ENCODE measurements at regions not wholly inside any gene's neighbourhood (a gene's known extent, or its start where the extent isn't known, plus 50 kb on each side); places are given as distances from the start of the nearest gene placed in this dataset.

- H3K4me3 ChIP-seq (ENCODE audit: low read depth, low read length): no peak overlapping the region
- no peak for DNase-seq (ENCODE audit: low read depth)
Observed at GRCh38 chr1:95409276-95409675, 175.3 kb downstream of the RWDD3 start.

- DNase-seq (ENCODE audit: low read depth): no peak
- H3K4me3 ChIP-seq (ENCODE audit: low read depth, low read length): no peak overlapping the region
Observed at GRCh38 chr1:95409901-95410300, 175.9 kb downstream of the RWDD3 start.

- DNase-seq (ENCODE audit: low read depth): no peak
- H3K4me3 ChIP-seq (ENCODE audit: low read depth, low read length): no peak overlapping the region
Observed at GRCh38 chr1:95415146-95415545, 181.1 kb downstream of the RWDD3 start.

GRCh38 chr1:95426772-95427171, 192.8 kb downstream of the RWDD3 start:
- no peak for DNase-seq (ENCODE audit: low read depth)
- H3K4me3 ChIP-seq (ENCODE audit: low read depth, low read length): no peak overlapping the region

DNA sequence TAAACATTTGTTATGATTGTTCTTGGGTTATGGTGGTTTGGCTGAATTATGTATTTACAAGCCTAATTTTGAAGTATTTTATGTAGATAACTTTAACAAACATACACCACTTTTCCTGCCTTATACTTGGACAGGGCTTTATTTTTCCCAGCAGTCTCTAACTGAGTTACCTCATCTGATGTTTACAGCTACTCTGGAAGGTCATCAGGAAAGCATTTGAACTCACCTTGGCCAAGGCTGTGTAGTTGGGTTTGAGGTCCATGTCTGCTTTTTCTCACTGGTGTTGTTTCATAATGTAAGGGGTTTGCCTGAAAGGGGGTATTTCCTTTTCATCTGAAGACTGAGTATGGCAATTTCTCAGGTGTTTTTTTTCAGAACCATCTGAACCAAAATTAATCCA, 193.5 kb downstream of the RWDD3 start:
- H3K4me3 ChIP-seq (ENCODE audit: low read depth, low read length): no peak overlapping the region
- DNase-seq (ENCODE audit: low read depth): no peak

GRCh38 chr1:95431235-95431634, 197.2 kb downstream of the RWDD3 start:
- no peak for DNase-seq (ENCODE audit: low read depth)
- H3K4me3 ChIP-seq (ENCODE audit: low read depth, low read length): no peak overlapping the region

GRCh38 chr1:95435611-95436010, 201.6 kb downstream of the RWDD3 start:
- DNase-seq (ENCODE audit: low read depth): no peak

GRCh38 chr1:95437011-95437410, 203.0 kb downstream of the RWDD3 start:
- DNase-seq (ENCODE audit: low read depth): no peak
- H3K4me3 ChIP-seq (ENCODE audit: low read depth, low read length): no peak overlapping the region

More at GRCh38 chr1:95435611-95436010, 201.6 kb downstream of the RWDD3 start:
- no peak overlapping the region for H3K4me3 ChIP-seq (ENCODE audit: low read depth, low read length)

DNA sequence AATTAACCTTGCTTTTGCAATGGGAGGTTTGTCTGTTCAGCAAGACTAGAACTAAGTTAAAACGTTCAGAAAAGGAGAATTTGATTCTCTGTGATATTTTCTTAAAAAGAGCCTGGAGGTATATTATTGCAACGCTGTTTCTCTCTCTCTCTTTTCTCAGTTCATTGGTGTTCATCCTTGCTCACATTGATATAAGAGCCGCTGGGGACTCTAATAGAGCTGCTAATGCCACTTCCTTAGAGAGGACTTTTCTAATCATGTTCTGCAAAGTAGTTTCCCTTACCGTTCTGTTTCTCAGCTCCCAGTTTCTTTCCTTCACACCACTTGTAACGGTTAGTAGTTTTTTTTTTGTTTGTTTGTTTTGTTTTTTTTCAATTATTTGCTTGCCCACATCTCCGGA, 203.8 kb downstream of the RWDD3 start:
- DNase-seq (ENCODE audit: low read depth): no peak
- H3K4me3 ChIP-seq (ENCODE audit: low read depth, low read length): no peak overlapping the region

- no peak for DNase-seq (ENCODE audit: low read depth)
- H3K4me3 ChIP-seq (ENCODE audit: low read depth, low read length): no peak overlapping the region
Observed at GRCh38 chr1:95438218-95438948, 204.4 kb downstream of the RWDD3 start.

- no peak for DNase-seq (ENCODE audit: low read depth)
- H3K4me3 ChIP-seq (ENCODE audit: low read depth, low read length): no peak overlapping the region
Observed at GRCh38 chr1:95440511-95440910, 206.5 kb downstream of the RWDD3 start.

GRCh38 chr1:95449516-95449915, 215.5 kb downstream of the RWDD3 start:
- no peak for DNase-seq (ENCODE audit: low read depth)
- no peak overlapping the region for H3K4me3 ChIP-seq (ENCODE audit: low read depth, low read length)

- H3K4me3 ChIP-seq (ENCODE audit: low read depth, low read length): no peak overlapping the region
- DNase-seq (ENCODE audit: low read depth): no peak
Observed at GRCh38 chr1:95451054-95451453, 217.0 kb downstream of the RWDD3 start.

- no peak for DNase-seq (ENCODE audit: low read depth)
- H3K4me3 ChIP-seq (ENCODE audit: low read depth, low read length): no peak overlapping the region
Observed at GRCh38 chr1:95451904-95452303, 217.9 kb downstream of the RWDD3 start.

- H3K4me3 ChIP-seq (ENCODE audit: low read depth, low read length): no peak overlapping the region
- DNase-seq (ENCODE audit: low read depth): no peak
Observed at GRCh38 chr1:95453053-95453452, 219.0 kb downstream of the RWDD3 start.

DNA sequence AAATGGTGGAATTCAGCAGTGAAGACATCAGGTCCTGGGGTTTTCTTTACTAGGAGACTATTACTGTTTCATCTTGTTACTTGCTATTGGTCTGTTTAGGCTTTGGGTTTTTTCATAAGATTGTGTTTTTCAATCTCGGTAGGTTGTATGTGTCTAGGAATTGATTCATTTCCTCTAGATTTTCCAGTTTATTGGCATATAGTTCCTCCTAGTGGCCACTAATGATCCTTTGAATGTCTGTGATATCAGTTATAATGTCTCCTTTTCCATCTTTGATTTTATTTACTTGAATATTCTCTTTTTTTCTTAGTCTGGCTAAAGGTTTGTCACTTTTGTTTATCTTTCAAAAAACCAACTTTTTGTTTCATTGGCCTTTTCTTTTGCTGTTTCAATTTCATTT, 233.0 kb downstream of the RWDD3 start:
- H3K4me3 ChIP-seq (ENCODE audit: low read depth, low read length): no peak overlapping the region
- DNase-seq (ENCODE audit: low read depth): no peak

GRCh38 chr1:95475686-95476457, 241.9 kb downstream of the RWDD3 start:
- H3K4me3 ChIP-seq (ENCODE audit: low read depth, low read length): no peak overlapping the region
- DNase-seq (ENCODE audit: low read depth): no peak

DNA sequence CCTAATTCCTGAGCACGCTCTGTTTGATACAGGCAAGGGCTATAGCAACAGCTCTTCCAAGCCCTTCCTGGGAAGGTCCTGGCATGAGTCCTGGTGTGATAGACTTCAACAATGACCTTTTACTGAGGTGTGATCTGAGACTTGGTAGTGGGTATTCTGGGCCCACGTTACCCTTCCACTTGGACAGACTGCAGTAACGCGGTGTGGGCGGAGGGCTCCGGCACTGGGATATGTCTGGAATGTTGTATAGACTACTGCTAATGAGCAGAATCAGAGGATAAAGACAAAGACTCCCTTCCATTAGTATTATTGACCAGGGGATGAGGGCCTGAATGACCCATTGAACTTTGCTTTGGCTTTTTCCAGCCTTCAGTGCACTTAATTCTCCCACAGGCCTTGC, 262.3 kb downstream of the RWDD3 start:
- no peak for DNase-seq (ENCODE audit: low read depth)
- H3K4me3 ChIP-seq (ENCODE audit: low read depth, low read length): no peak overlapping the region

DNA sequence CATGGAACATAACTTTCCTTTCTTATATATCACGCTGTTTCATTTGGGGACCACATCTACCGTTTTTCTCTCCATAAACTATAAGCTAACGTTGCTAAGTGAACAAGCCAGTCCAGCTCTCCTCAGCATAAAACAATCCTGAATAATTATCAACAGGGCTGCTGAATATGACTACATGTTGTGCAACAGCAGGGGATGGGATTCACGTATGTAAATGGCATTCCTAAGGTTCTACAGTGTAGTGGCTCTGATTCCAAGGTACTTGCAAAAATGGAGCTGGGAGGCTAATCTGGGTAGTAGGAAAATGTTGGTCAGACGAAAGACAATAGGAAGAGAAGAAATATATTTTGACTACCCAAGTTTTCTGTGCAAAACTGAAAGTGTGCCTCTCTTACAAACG, 262.8 kb downstream of the RWDD3 start:
- H3K4me3 ChIP-seq (ENCODE audit: low read depth, low read length): no peak overlapping the region
- no peak for DNase-seq (ENCODE audit: low read depth)

GRCh38 chr1:95497566-95497965, 263.6 kb downstream of the RWDD3 start:
- no peak overlapping the region for H3K4me3 ChIP-seq (ENCODE audit: low read depth, low read length)
- no peak for DNase-seq (ENCODE audit: low read depth)
